Fibroblast of peridontal ligament (primary cell): ENCODE measurements at regions not wholly inside any gene's neighbourhood (a gene's known extent, or its start where the extent isn't known, plus 50 kb on each side); places are given as distances from the start of the nearest gene placed in this dataset.

Experiments used
- DNase-seq: peaks from one replicate; pipeline ENCODE4 v3.0.0-alpha.2; 2010; ENCODE audit errors: extremely low read depth

- peak; percentile 68 for DNase-seq
These were observed 363.9 kb downstream of the PREX1 start for GRCh38 chr20:48463916-48464315.

GRCh38 chr20:48463096-48463720 lies 364.6 kb downstream of the PREX1 start:
- no peak for DNase-seq

GRCh38 chr20:48461735-48462119 lies 366.1 kb downstream of the PREX1 start:
- DNase-seq, result no peak

GRCh38 chr20:48461091-48461734 lies 366.6 kb downstream of the PREX1 start:
- no peak for DNase-seq

GRCh38 chr20:48460681-48461080 lies 367.1 kb downstream of the PREX1 start:
- no peak for DNase-seq

- DNase-seq, result no peak
These were observed 367.9 kb downstream of the PREX1 start for GRCh38 chr20:48459722-48460395.

GRCh38 chr20:48458601-48459385 lies 369.0 kb downstream of the PREX1 start:
- no peak for DNase-seq

GRCh38 chr20:48458003-48458377 lies 369.8 kb downstream of the PREX1 start:
- no peak for DNase-seq

- no peak for DNase-seq
These were observed 370.4 kb downstream of the PREX1 start for GRCh38 chr20:48457193-48458002.

- DNase-seq, result no peak
These were observed 371.2 kb downstream of the PREX1 start for GRCh38 chr20:48456366-48457192.

GRCh38 chr20:48455651-48456365 lies 372.0 kb downstream of the PREX1 start:
- no peak for DNase-seq

- no peak for DNase-seq
These were observed 372.9 kb downstream of the PREX1 start for GRCh38 chr20:48454671-48455490.

- no peak for DNase-seq
These were observed 374.2 kb downstream of the PREX1 start for GRCh38 chr20:48453477-48454093.

GRCh38 chr20:48451401-48451800 lies 376.4 kb downstream of the PREX1 start:
- DNase-seq, result no peak

GRCh38 chr20:48448666-48449600 lies 378.9 kb downstream of the PREX1 start:
- DNase-seq, result no peak

GRCh38 chr20:48447456-48447855 lies 380.3 kb downstream of the PREX1 start:
- DNase-seq, result no peak

GRCh38 chr20:48445827-48446226 lies 382.0 kb downstream of the PREX1 start:
- DNase-seq, result no peak

GRCh38 chr20:48444249-48444648 lies 383.6 kb downstream of the PREX1 start:
- no peak for DNase-seq
